HCT116 (cell line): ENCODE measurements at regions not wholly inside any gene's neighbourhood (a gene's known extent, or its start where the extent isn't known, plus 50 kb on each side); places are given as distances from the start of the nearest gene placed in this dataset.

Source experiments
- ATAC-seq: fragments of 200-7000 bp; cut with Tn5 transposase; 2 replicates; pipeline ENCODE4 v1.9.1; 2020; ENCODE audit warnings: mild to moderate bottlenecking, moderate library complexity
- BruUV-seq: library from RNA; stranded (reverse); fragments of 400-500 nt; replicated peaks from 2 replicates; lab custom pipeline; 2021; lab: Mats Ljungman, UMichigan
- CTCF ChIA-PET: fragments of 300-600 bp; sonication (Branson Sonifier 250); formaldehyde crosslinking; loops from one replicate; lab custom pipeline; 2021; ENCODE audit warnings: antibody characterized with exemption; lab: Charles Lee
- POLR2A ChIA-PET: fragments of 300-600, 350-600 bp; sonication (Branson Sonifier 250); formaldehyde crosslinking; loops from one replicate; lab custom pipeline; 2021; ENCODE audit warnings: antibody characterized with exemption; lab: Charles Lee
- RAD21 ChIA-PET, 2 experiments: fragments of 300-600 bp; sonication (Branson Sonifier 250); formaldehyde crosslinking; loops; one replicate each; lab custom pipeline; 2023; ENCODE audit warnings: low total read pairs in 2 of 2; ENCODE audit not compliant: uncharacterized antibody in 2 of 2, unreplicated experiment in 2 of 2, low non-redundant PET in 1 of 2; lab: Charles Lee
- DNase-seq: peaks from one replicate; pipeline ENCODE4 v3.0.0-alpha.2; 2010; ENCODE audit warnings: low read depth, low spot score
- H2AFZ ChIP-seq: fragments of 200-600 bp; shearing (Covaris generic), sonication (generic); 2 replicates; pipeline ENCODE4 v1.6.1; 2017; ENCODE audit warnings: low read depth, mixed run types, mixed read lengths, antibody characterized with exemption, low read length; ENCODE audit not compliant: poor library complexity, severe bottlenecking
- H3K27ac ChIP-seq: 2 replicates; pipeline ENCODE4 v1.5.1; 2012; ENCODE audit warnings: low read depth, low read length
- H3K27me3 ChIP-seq: fragments of 200-600 bp; sonication (generic); 2 replicates; pipeline ENCODE4 v1.6.1; 2016; ENCODE audit warnings: mixed run types, low read length, mixed read lengths; ENCODE audit not compliant: insufficient read depth
- H3K36me3 ChIP-seq, 2 experiments: fragments of 200-500 bp in 1 of 2; fragments of 200-600 bp in 1 of 2; sonication (Bioruptor generic) in 1 of 2; sonication (generic) in 1 of 2; 2 replicates each; pipeline versions ENCODE4 v1.5.1 to v1.6.1; 2014 to 2016; ENCODE audit warnings: low read length in 2 of 2, inconsistent platforms in 1 of 2, mixed read lengths in 1 of 2, mixed run types in 1 of 2; ENCODE audit not compliant: insufficient read depth in 2 of 2, control insufficient read depth in 1 of 2
- H3K4me1 ChIP-seq, 2 experiments: fragments of 200-600 bp in 1 of 2; sonication (generic) in 1 of 2; 2 replicates each; pipeline versions ENCODE4 v1.5.1 to v1.6.1; 2012 to 2017; ENCODE audit warnings: low read length in 2 of 2, inconsistent platforms in 1 of 2, mild to moderate bottlenecking in 1 of 2, mixed read lengths in 1 of 2, mixed run types in 1 of 2, moderate library complexity in 1 of 2; ENCODE audit not compliant: insufficient read depth in 2 of 2, control insufficient read depth in 1 of 2
- H3K4me2 ChIP-seq: fragments of 200-600 bp; sonication (generic); 2 replicates; pipeline ENCODE4 v1.6.1; 2017; ENCODE audit warnings: mixed run types, low read length, mixed read lengths
- H3K4me3 ChIP-seq, 2 experiments: fragments of 200-600 bp in 1 of 2; sonication (generic) in 1 of 2; replicated peaks in 1 of 2; 2 replicates each; pipeline ENCODE4 v1.5.1; 2011 to 2016; ENCODE audit warnings: low read length in 2 of 2, control low read depth in 1 of 2, low read depth in 1 of 2, mild to moderate bottlenecking in 1 of 2, mixed read lengths in 1 of 2, mixed run types in 1 of 2
- H3K79me2 ChIP-seq: fragments of 200-600 bp; sonication (generic); 2 replicates; pipeline ENCODE4 v1.6.1; 2017; ENCODE audit warnings: mild to moderate bottlenecking, mixed run types, low read length, moderate library complexity, mixed read lengths; ENCODE audit not compliant: insufficient read depth
- H3K9ac ChIP-seq: fragments of 200-600 bp; sonication (generic); 2 replicates; pipeline ENCODE4 v1.6.1; 2016; ENCODE audit warnings: low read length, mixed read lengths
- H3K9me2 ChIP-seq: fragments of 200-600 bp; sonication (generic), shearing (Covaris generic); 2 replicates; pipeline ENCODE4 v1.6.1; 2017; ENCODE audit warnings: mixed run types, mild to moderate bottlenecking, moderate library complexity; ENCODE audit not compliant: insufficient read depth
- H3K9me3 ChIP-seq, 2 experiments: fragments of 200-500 bp in 1 of 2; fragments of 200-600 bp in 1 of 2; sonication (Bioruptor generic) in 1 of 2; sonication (generic) in 1 of 2; 2 replicates each; pipeline ENCODE4 v1.6.1; 2014 to 2017; ENCODE audit warnings: low read length in 2 of 2, mixed read lengths in 2 of 2, inconsistent platforms in 1 of 2, low read depth in 1 of 2, mild to moderate bottlenecking in 1 of 2, mixed run types in 1 of 2, moderate library complexity in 1 of 2; ENCODE audit not compliant: control insufficient read depth in 1 of 2, insufficient read depth in 1 of 2
- H4K20me1 ChIP-seq: fragments of 200-600 bp; sonication (generic), shearing (Covaris generic); 2 replicates; pipeline ENCODE4 v1.6.1; 2017; ENCODE audit warnings: mixed run types, mild to moderate bottlenecking, moderate library complexity; ENCODE audit not compliant: insufficient read depth
- CBX3 ChIP-seq: IDR thresholded peaks from 2 replicates; pipeline ENCODE4 v1.6.1; 2012; ENCODE audit warnings: low read depth
- CEBPB ChIP-seq: IDR thresholded peaks from 2 replicates; pipeline ENCODE4 v1.6.1; 2012; ENCODE audit warnings: low read depth
- EGR1 ChIP-seq: IDR thresholded peaks from 2 replicates; pipeline ENCODE4 v1.6.1; 2012; ENCODE audit warnings: low read depth
- ELF1 ChIP-seq: IDR thresholded peaks from 2 replicates; pipeline ENCODE4 v1.6.1; 2012; ENCODE audit warnings: low read depth, borderline replicate concordance
- EZH2phosphoT487 ChIP-seq: fragments of 200-600 bp; IDR thresholded peaks from 2 replicates; pipeline ENCODE4 v1.6.1; 2018; ENCODE audit warnings: antibody characterized with exemption, borderline replicate concordance
- FOSL1 ChIP-seq: IDR thresholded peaks from 2 replicates; pipeline ENCODE4 v1.6.1; 2012; ENCODE audit warnings: low read depth
- JUND ChIP-seq: IDR thresholded peaks from 2 replicates; pipeline ENCODE4 v1.6.1; 2012
- POLR2A ChIP-seq: IDR thresholded peaks from 2 replicates; pipeline ENCODE4 v1.7.0; 2011; ENCODE audit warnings: borderline replicate concordance; ENCODE audit not compliant: insufficient read depth, insufficient read length; ENCODE audit errors: extremely low read depth
- RAD21 ChIP-seq: IDR thresholded peaks from 2 replicates; pipeline ENCODE4 v1.6.1; 2012; ENCODE audit warnings: low read depth, mild to moderate bottlenecking
- SIN3A ChIP-seq: IDR thresholded peaks from 2 replicates; pipeline ENCODE4 v1.6.1; 2012; ENCODE audit warnings: low read depth
- SP1 ChIP-seq: IDR thresholded peaks from 2 replicates; pipeline ENCODE4 v1.6.1; 2012; ENCODE audit warnings: low read depth
- SRF ChIP-seq: IDR thresholded peaks from 2 replicates; pipeline ENCODE4 v1.6.1; 2012; ENCODE audit warnings: low read depth
- TCF7L2 ChIP-seq: IDR thresholded peaks from 2 replicates; pipeline ENCODE4 v1.7.0; 2011; ENCODE audit warnings: borderline replicate concordance, inconsistent platforms; ENCODE audit not compliant: insufficient read depth, insufficient read length; ENCODE audit errors: extremely low read depth
- YY1 ChIP-seq: IDR thresholded peaks from 2 replicates; pipeline ENCODE4 v1.6.1; 2011; ENCODE audit warnings: low read length, low read depth, moderate library complexity, mild to moderate bottlenecking; ENCODE audit not compliant: insufficient replicate concordance; ENCODE audit errors: extremely low read depth
- ZBTB33 ChIP-seq: IDR thresholded peaks from 2 replicates; pipeline ENCODE4 v1.6.1; 2011; ENCODE audit warnings: mild to moderate bottlenecking, low read length, moderate library complexity; ENCODE audit not compliant: insufficient replicate concordance; ENCODE audit errors: extremely low read depth
- ZFX ChIP-seq: fragments of 450-650 bp; IDR thresholded peaks from 2 replicates; pipeline ENCODE4 v1.6.1; 2017
- ZNF274 ChIP-seq: fragments of 200-500 bp; sonication (Bioruptor generic); IDR thresholded peaks from 2 replicates; pipeline ENCODE4 v1.6.1; 2014; ENCODE audit warnings: mild to moderate bottlenecking, low read depth, low read length, inconsistent platforms
- intact Hi-C: fragments of 100-400 bp; cut with micrococcal nuclease; formaldehyde crosslinking; loops from 2 replicates; pipeline ENCODE4 v1.10.0; 2022
- TF ChIP-seq, protein P1 (sequence below), 3 experiments: fragments of 200-600 bp in 1 of 3; sonication (generic) in 1 of 3; IDR thresholded peaks in 2 of 3; conservative IDR thresholded peaks in 1 of 3; 2 replicates each; pipeline ENCODE4 v1.5.1; 2012 to 2017; ENCODE audit warnings: low read depth in 2 of 3, low read length in 2 of 3, antibody characterized with exemption in 1 of 3, borderline replicate concordance in 1 of 3, control low read depth in 1 of 3, mild to moderate bottlenecking in 1 of 3, mixed read lengths in 1 of 3, mixed run types in 1 of 3, moderate library complexity in 1 of 3; ENCODE audit not compliant: insufficient read depth in 1 of 3
- TF ChIP-seq, protein P2 (sequence below): IDR thresholded peaks from 2 replicates; pipeline ENCODE4 v1.6.1; 2012

- no peak for TF ChIP-seq CEBPB
- TF ChIP-seq JUND = no peak
- TF ChIP-seq EZH2phosphoT487 = no peak
- TF ChIP-seq ZFX = no peak
- no peak for TF ChIP-seq SP1
- no peak for TF ChIP-seq SRF
Measured at GRCh38 chr12:127158385-127159061, 1108.4 kb upstream of the TMEM132C start (continued).

GRCh38 chr12:127161466-127161865 lies 1105.5 kb upstream of the TMEM132C start:
- H3K27me3 ChIP-seq = no peaks in the 10 kb centered on the region
- no peaks in the 10 kb centered on the region for H3K79me2 ChIP-seq
- no peaks in the 10 kb centered on the region for H4K20me1 ChIP-seq
- POLR2A ChIA-PET = no interaction called here
- ATAC-seq (no peak), DNase-seq (no peak)
- H3K27ac ChIP-seq = no peak overlapping the region
- H3K4me1 ChIP-seq = peaks cover 2 to 18% of the 10 kb centered on the region in 2 experiments; a peak in 3 of 4 replicates
- no peaks in the 10 kb centered on the region for H3K9me2 ChIP-seq
- H3K9me3 ChIP-seq = no peaks in the 10 kb centered on the region
- H3K4me2 ChIP-seq = no peak overlapping the region
- no peaks in the 10 kb centered on the region for H3K36me3 ChIP-seq
- H2AFZ ChIP-seq = no peak overlapping the region
- BruUV-seq = no TSS peak
- TF ChIP-seq YY1 (no peak), ELF1 (no peak), SP1 (no peak), ZBTB33 (no peak), SRF (no peak), JUND (no peak), CEBPB (no peak), EGR1 (no peak), ZNF274 (no peak), POLR2A (no peak), FOSL1 (no peak), CBX3 (no peak), EZH2phosphoT487 (no peak), RAD21 (no peak), SIN3A (no peak), TCF7L2 (no peak)
- TF ChIP-seq, protein P1, sequence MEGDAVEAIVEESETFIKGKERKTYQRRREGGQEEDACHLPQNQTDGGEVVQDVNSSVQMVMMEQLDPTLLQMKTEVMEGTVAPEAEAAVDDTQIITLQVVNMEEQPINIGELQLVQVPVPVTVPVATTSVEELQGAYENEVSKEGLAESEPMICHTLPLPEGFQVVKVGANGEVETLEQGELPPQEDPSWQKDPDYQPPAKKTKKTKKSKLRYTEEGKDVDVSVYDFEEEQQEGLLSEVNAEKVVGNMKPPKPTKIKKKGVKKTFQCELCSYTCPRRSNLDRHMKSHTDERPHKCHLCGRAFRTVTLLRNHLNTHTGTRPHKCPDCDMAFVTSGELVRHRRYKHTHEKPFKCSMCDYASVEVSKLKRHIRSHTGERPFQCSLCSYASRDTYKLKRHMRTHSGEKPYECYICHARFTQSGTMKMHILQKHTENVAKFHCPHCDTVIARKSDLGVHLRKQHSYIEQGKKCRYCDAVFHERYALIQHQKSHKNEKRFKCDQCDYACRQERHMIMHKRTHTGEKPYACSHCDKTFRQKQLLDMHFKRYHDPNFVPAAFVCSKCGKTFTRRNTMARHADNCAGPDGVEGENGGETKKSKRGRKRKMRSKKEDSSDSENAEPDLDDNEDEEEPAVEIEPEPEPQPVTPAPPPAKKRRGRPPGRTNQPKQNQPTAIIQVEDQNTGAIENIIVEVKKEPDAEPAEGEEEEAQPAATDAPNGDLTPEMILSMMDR (IDR thresholded peaks at IDR 0.05 in 2 of 3, conservative IDR thresholded peaks at IDR 0.05 in 1 of 3; ENCODE audit: borderline replicate concordance in 1 of 3, insufficient read depth in 1 of 3, low read depth in 2 of 3, low read length in 2 of 3) = no peak
- TF ChIP-seq, protein P2, sequence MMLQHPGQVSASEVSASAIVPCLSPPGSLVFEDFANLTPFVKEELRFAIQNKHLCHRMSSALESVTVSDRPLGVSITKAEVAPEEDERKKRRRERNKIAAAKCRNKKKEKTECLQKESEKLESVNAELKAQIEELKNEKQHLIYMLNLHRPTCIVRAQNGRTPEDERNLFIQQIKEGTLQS = no peak
- TF ChIP-seq, all 23 proteins: peak for 0
- no peak overlapping the region for H3K9ac ChIP-seq
- CTCF ChIA-PET = no interaction called here
- intact Hi-C loops = no loop called here
- no peak overlapping the region for H3K4me3 ChIP-seq
- RAD21 ChIA-PET = no interaction called here
